H1 (cell line): ENCODE measurements at regions not wholly inside any gene's neighbourhood (a gene's known extent, or its start where the extent isn't known, plus 50 kb on each side); places are given as distances from the start of the nearest gene placed in this dataset.

ENCODE experiments used
- CREB1 ChIP-seq: IDR thresholded peaks from 2 replicates; pipeline ENCODE4 v1.6.1; 2012; ENCODE audit warnings: inconsistent platforms
- EP300 ChIP-seq, 2 experiments: IDR thresholded peaks; 1 replicate in 1 of 2; 2 replicates in 1 of 2; pipeline ENCODE4 v1.6.1; 2011 to 2012; ENCODE audit warnings: low read depth in 2 of 2, low read length in 2 of 2, mild to moderate bottlenecking in 2 of 2, borderline replicate concordance in 1 of 2, inconsistent platforms in 1 of 2, moderate library complexity in 1 of 2
- GABPA ChIP-seq: IDR thresholded peaks from 2 replicates; pipeline ENCODE4 v1.6.1; 2011; ENCODE audit warnings: mild to moderate bottlenecking, low read length, moderate library complexity, borderline replicate concordance; ENCODE audit not compliant: insufficient read depth
- JUND ChIP-seq: IDR thresholded peaks from 2 replicates; pipeline ENCODE4 v1.6.1; 2011; ENCODE audit warnings: mild to moderate bottlenecking, improper control_type of control experiment, low read length
- MAFK ChIP-seq: IDR thresholded peaks from 2 replicates; pipeline ENCODE4 v1.6.1; 2012; ENCODE audit warnings: low read depth, mild to moderate bottlenecking, improper control_type of control experiment, low read length
- NRF1 ChIP-seq: IDR thresholded peaks from 2 replicates; pipeline ENCODE4 v1.6.1; 2011; ENCODE audit warnings: mild to moderate bottlenecking, low read depth, low read length, improper control_type of control experiment
- POLR2A ChIP-seq, 2 experiments: IDR thresholded peaks; 1 replicate in 1 of 2; 2 replicates in 1 of 2; pipeline ENCODE4 v1.6.1; 2011; ENCODE audit warnings: low read depth in 2 of 2, low read length in 2 of 2, mild to moderate bottlenecking in 2 of 2; ENCODE audit errors: control extremely low read depth in 1 of 2
- POLR2AphosphoS5 ChIP-seq: IDR thresholded peaks from 2 replicates; pipeline ENCODE4 v1.6.1; 2011; ENCODE audit warnings: low read depth, low read length
- RFX5 ChIP-seq: IDR thresholded peaks from 2 replicates; pipeline ENCODE4 v1.6.1; 2011; ENCODE audit warnings: low read depth, low read length, improper control_type of control experiment, borderline replicate concordance
- TF ChIP-seq, protein P1 (sequence below), 3 experiments: IDR thresholded peaks; 1 replicate in 2 of 3; 2 replicates in 1 of 3; pipeline versions ENCODE4 v1.5.1 to v1.6.1; 2011; ENCODE audit warnings: low read length in 3 of 3, mild to moderate bottlenecking in 3 of 3, inconsistent platforms in 2 of 3, low read depth in 1 of 3, moderate library complexity in 1 of 3; ENCODE audit not compliant: insufficient read depth in 1 of 3; ENCODE audit errors: control extremely low read depth in 1 of 3

- no peak for TF ChIP-seq POLR2AphosphoS5
- TF ChIP-seq, protein P1, sequence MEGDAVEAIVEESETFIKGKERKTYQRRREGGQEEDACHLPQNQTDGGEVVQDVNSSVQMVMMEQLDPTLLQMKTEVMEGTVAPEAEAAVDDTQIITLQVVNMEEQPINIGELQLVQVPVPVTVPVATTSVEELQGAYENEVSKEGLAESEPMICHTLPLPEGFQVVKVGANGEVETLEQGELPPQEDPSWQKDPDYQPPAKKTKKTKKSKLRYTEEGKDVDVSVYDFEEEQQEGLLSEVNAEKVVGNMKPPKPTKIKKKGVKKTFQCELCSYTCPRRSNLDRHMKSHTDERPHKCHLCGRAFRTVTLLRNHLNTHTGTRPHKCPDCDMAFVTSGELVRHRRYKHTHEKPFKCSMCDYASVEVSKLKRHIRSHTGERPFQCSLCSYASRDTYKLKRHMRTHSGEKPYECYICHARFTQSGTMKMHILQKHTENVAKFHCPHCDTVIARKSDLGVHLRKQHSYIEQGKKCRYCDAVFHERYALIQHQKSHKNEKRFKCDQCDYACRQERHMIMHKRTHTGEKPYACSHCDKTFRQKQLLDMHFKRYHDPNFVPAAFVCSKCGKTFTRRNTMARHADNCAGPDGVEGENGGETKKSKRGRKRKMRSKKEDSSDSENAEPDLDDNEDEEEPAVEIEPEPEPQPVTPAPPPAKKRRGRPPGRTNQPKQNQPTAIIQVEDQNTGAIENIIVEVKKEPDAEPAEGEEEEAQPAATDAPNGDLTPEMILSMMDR (IDR thresholded peaks at IDR 0.05; ENCODE audit: control extremely low read depth in 1 of 3, insufficient read depth in 1 of 3, low read depth in 1 of 3, low read length in 3 of 3), result no peak
- TF ChIP-seq JUND, result 0 out of 2 replicates have a peak, but pooled peaks have one; percentile 12
- TF ChIP-seq CREB1, result no peak
- no peak for TF ChIP-seq GABPA
- TF ChIP-seq POLR2A (IDR thresholded peaks at IDR 0.05; ENCODE audit: control extremely low read depth in 1 of 2, low read depth in 2 of 2, low read length in 2 of 2), result no peak
- no peak for TF ChIP-seq EP300 (IDR thresholded peaks at IDR 0.05; ENCODE audit: borderline replicate concordance in 1 of 2, low read depth in 2 of 2, low read length in 2 of 2)
- TF ChIP-seq NRF1, result no peak
- TF ChIP-seq MAFK, result no peak
- TF ChIP-seq RFX5, result no peak
These were observed 411.5 kb upstream of the DDI1 start for GRCh38 chr11:103624708-103625623.
